ENCODE measurements at regions not wholly inside any gene's neighbourhood (a gene's known extent, or its start where the extent isn't known, plus 50 kb on each side); places are given as distances from the start of the nearest gene placed in this dataset.

GRCh38 chr7:1378610-1379601, 80.4 kb downstream of the MICALL2 start:
- H3K27ac ChIP-seq, result no peak overlapping the region
- WGBS, 4 donors, result 88 to 90% (median 89%) methylated on average over 3 of the region's 3 CpGs
- TF ChIP-seq CTCF (IDR thresholded peaks at IDR 0.05) (no peak), POLR2A (IDR thresholded peaks at IDR 0.05) (no peak)
- DNase-seq (no peak), ATAC-seq (no peak)
- no peaks in the 10 kb centered on the region for H3K9me3 ChIP-seq
- H3K4me3 ChIP-seq, result no peak overlapping the region
- H3K27me3 ChIP-seq, result peaks cover 5 to 78% (median 23%) of the 10 kb centered on the region in 9 donors
- intact Hi-C loops (cut with DNase I), result no loop called here
- no peaks in the 10 kb centered on the region for H3K36me3 ChIP-seq
- H3K4me1 ChIP-seq, result no peaks in the 10 kb centered on the region

GRCh38 chr7:1380231-1380815, 78.9 kb downstream of the MICALL2 start:
- Histone ChIP-seq H3K27ac (no peak overlapping the region), H3K36me3 (no peaks in the 10 kb centered on the region), H3K4me3 (no peak overlapping the region), H3K27me3 (peaks cover 13 to 86% (median 30%) of the 10 kb centered on the region in 9 donors), H3K9me3 (no peaks in the 10 kb centered on the region), H3K4me1 (no peaks in the 10 kb centered on the region)
- 78 to 80% (median 79%) methylated on average over 13 to 15 of the region's 15 CpGs for WGBS, 4 donors
- intact Hi-C loops (cut with DNase I), result no loop called here
- ATAC-seq (no peak), DNase-seq (peak in 1 of 5 donors; percentile 2)
- TF ChIP-seq POLR2A (IDR thresholded peaks at IDR 0.05) (no peak), CTCF (IDR thresholded peaks at IDR 0.05) (no peak)

GRCh38 chr7:1380821-1381580, 78.3 kb downstream of the MICALL2 start:
- DNase-seq (no peak), ATAC-seq (no peak)
- TF ChIP-seq CTCF (IDR thresholded peaks at IDR 0.05) (no peak), POLR2A (IDR thresholded peaks at IDR 0.05) (no peak)
- WGBS, 4 donors, result 66 to 73% (median 72%) methylated on average over 18 of the region's 18 CpGs
- H3K27ac ChIP-seq, result no peak overlapping the region
- intact Hi-C loops (cut with DNase I), result no loop called here
- no peaks in the 10 kb centered on the region for H3K36me3 ChIP-seq
- H3K4me1 ChIP-seq, result no peaks in the 10 kb centered on the region
- no peaks in the 10 kb centered on the region for H3K9me3 ChIP-seq
- no peak overlapping the region for H3K4me3 ChIP-seq
- H3K27me3 ChIP-seq, result peaks cover 13 to 86% (median 30%) of the 10 kb centered on the region in 9 donors

Measured in heart left ventricle (tissue), 16 donors.